ENCODE measurements at regions not wholly inside any gene's neighbourhood (a gene's known extent, or its start where the extent isn't known, plus 50 kb on each side); places are given as distances from the start of the nearest gene placed in this dataset.

DNA sequence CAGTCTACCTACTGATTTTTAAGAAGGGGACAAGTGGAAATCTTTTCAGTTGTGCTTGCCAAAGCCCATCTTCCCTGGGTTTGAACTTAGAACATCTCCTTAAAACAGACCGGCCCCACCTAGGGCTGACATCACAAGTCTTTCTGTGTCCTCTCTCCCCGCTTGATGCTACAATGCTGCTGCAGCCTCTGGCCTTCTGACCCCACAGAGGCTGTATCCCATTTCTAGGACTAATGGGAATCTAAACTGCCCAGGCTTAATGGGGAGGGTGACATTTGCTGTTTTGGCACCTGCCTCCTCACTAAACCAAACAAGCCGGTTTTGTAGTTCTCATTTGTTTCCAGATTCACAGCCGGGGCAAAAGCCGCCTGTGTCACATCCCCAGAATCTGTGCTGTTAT is 121.3 kb upstream of the CADM1 start:
- ChIA-PET CTCF (interaction anchor here (0.8 to 1.1 kb wide), 2 partner anchors 8 to 15 kb away, joined by 3 read pairs; no protein-coding TSS in a partner anchor), POLR2A (no interaction called here)
- DNase-seq (ENCODE audit: extremely low spot score) = no peak
- TF ChIP-seq, protein P1, sequence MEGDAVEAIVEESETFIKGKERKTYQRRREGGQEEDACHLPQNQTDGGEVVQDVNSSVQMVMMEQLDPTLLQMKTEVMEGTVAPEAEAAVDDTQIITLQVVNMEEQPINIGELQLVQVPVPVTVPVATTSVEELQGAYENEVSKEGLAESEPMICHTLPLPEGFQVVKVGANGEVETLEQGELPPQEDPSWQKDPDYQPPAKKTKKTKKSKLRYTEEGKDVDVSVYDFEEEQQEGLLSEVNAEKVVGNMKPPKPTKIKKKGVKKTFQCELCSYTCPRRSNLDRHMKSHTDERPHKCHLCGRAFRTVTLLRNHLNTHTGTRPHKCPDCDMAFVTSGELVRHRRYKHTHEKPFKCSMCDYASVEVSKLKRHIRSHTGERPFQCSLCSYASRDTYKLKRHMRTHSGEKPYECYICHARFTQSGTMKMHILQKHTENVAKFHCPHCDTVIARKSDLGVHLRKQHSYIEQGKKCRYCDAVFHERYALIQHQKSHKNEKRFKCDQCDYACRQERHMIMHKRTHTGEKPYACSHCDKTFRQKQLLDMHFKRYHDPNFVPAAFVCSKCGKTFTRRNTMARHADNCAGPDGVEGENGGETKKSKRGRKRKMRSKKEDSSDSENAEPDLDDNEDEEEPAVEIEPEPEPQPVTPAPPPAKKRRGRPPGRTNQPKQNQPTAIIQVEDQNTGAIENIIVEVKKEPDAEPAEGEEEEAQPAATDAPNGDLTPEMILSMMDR (IDR thresholded peaks at IDR 0.05; ENCODE audit: control extremely low read depth, extremely low read depth, low read depth, missing control alignments) = no peak

DNA sequence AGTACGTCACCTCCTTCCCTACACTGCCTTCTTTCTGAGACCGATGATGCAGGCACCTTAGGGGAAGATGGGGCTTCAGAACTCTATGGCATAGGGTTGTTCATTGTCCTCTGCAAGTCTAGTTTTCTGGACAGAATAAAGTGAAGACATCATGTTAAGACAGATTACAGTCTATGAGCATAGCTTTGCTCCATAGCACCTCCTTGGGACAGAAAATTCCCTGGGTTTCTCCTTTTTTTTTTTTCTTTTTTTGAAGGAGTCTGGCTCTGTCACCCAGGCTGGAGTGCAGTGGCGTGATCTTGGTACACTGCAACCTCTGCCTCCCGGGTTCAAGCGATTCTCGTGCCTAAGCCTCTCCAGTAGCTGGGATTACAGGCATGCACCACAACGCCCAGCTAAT is 119.8 kb upstream of the CADM1 start:
- CTCF ChIA-PET = no interaction called here
- TF ChIP-seq, protein P1 (IDR thresholded peaks at IDR 0.05; ENCODE audit: control extremely low read depth, extremely low read depth, low read depth, missing control alignments) = no peak
- POLR2A ChIA-PET = interaction anchor here (0.7 kb wide), 1 partner anchor 13 kb away, joined by 4 read pairs; no protein-coding TSS in a partner anchor
- DNase-seq (ENCODE audit: extremely low spot score) = no peak

DNA sequence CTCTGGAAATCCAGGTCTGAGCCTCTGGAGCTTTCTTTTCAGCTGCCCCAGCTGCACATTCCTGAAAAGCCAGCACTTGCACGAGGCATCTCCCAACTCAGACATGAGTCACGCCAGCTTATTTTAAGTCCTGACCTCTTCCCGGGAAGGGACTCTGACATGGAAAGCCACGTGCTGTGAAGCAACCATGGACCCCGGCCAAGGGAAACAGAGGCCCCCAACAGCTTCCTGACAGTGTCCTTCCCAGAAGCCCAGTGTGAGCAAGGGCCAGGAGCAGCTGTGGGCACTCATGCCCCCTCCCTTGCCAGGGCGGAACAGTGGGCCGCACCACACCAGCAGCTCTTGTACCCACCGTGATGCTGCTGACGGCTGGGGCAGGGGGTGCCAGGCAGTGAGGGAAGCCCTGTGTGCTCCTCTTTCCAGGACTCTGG is 118.8 kb upstream of the CADM1 start:
- ChIA-PET CTCF (no interaction called here), POLR2A (no interaction called here)
- no peak for DNase-seq (ENCODE audit: extremely low spot score)
- TF ChIP-seq, protein P1 (IDR thresholded peaks at IDR 0.05; ENCODE audit: control extremely low read depth, extremely low read depth, low read depth, missing control alignments) = no peak

DNA sequence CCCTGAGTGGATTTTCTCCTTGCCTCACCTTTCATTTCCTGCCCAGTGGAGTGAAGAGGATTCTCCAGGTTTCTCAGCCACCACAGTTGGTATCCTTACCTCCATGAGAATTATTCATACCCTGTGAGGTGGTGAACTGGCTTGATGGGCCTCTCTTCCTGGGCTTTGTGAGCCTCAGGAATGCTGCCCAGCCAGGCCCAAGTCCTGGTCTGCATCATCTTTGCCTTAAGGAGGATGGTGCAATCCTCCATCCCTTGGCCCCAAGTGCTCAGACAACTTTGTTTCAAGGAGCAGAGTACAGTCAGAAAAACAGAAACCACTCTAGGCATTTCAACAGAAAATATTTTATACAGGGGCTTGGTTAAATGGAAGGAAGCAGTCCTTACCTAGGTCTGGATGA is 114.2 kb upstream of the CADM1 start:
- DNase-seq (ENCODE audit: extremely low spot score) = no peak
- ChIA-PET POLR2A (no interaction called here), CTCF (interaction anchor here (1.4 kb wide), 1 partner anchor 7 kb away, joined by 3 read pairs; no protein-coding TSS in a partner anchor)
- TF ChIP-seq, protein P1 (IDR thresholded peaks at IDR 0.05; ENCODE audit: control extremely low read depth, extremely low read depth, low read depth, missing control alignments) = no peak

DNA sequence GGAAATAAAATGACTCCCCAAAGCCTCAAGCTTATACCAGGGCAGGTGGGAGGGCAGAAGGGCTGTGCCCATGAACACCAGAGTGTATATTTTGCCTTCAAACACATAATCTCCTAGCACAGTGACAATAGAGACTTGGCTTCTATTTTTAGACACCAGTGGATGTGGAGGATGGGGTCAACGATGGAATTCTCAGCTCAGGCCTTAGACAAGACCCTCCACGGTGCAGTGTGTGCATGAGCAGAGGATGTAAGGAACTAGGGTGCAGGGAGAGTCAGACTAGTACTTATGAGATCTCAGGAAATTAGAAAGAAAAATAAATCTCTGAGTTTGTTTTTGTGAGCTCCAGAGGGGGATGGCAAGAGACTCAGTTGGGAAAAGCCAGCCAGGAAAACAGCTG is 113.6 kb upstream of the CADM1 start:
- CTCF ChIA-PET = interaction anchor here (1.4 kb wide), 1 partner anchor 8 kb away, joined by 3 read pairs; no protein-coding TSS in a partner anchor
- TF ChIP-seq, protein P1 (IDR thresholded peaks at IDR 0.05; ENCODE audit: control extremely low read depth, extremely low read depth, low read depth, missing control alignments) = no peak

DNA sequence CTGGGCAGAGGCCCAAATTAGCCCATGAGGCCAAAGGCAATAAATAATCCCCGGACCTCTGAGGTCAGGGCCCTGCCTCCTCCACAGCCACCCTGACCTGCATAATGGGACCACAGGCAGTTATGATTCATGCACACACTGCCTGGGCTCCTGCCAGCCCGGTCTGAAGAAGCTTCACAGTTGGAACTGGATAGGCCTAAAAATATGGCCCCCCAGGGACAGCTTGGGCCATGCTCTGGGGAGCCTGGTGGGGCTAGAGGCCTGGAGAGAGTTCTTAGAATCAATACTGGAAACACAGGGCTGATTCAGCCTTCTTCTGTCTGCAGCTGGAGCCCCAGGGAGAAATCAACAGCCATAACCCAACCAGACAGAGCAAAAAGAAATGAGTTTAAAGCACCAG is 112.8 kb upstream of the CADM1 start:
- no peak for DNase-seq (ENCODE audit: extremely low spot score)
- CTCF ChIA-PET = interaction anchor here (1.4 kb wide), 1 partner anchor 9 kb away, joined by 3 read pairs; no protein-coding TSS in a partner anchor
- POLR2A ChIA-PET = no interaction called here

More for the DNA sequence above, 113.6 kb upstream of the CADM1 start:
- no peak for DNase-seq (ENCODE audit: extremely low spot score)
- POLR2A ChIA-PET = no interaction called here

More for the DNA sequence above, 112.8 kb upstream of the CADM1 start:
- TF ChIP-seq, protein P1 (IDR thresholded peaks at IDR 0.05; ENCODE audit: control extremely low read depth, extremely low read depth, low read depth, missing control alignments) = no peak

Measured in GM10248 (cell line).